ENCODE measurements at regions not wholly inside any gene's neighbourhood (a gene's known extent, or its start where the extent isn't known, plus 50 kb on each side); places are given as distances from the start of the nearest gene placed in this dataset.

DNA sequence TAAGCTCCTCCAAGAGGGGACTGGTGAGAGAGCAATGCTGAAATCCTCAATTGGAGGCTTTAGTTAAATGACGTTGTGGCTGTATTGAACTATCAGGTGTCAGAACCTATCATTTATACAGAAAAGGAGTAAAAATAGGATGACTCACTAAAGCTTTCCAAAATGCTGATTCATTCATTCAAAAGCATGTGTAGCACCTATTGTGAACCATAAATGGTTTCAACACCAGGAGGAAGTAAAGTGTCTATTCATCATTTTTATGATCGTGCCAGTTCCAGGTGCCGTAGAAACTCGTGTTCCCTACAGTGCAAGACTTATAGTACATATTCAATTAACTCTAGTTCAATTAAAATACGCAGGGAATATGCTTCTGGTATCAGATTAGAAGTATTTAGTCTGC, 66.5 kb upstream of the ARRDC4 start:
- no peaks in the 10 kb centered on the region for H3K4me1 ChIP-seq (ENCODE audit: low read length)
- no peaks in the 10 kb centered on the region for H3K9me3 ChIP-seq (replicated peaks; ENCODE audit: insufficient read depth, low read length)
- no peak overlapping the region for H2AFZ ChIP-seq (ENCODE audit: low read length)
- no peaks in the 10 kb centered on the region for H3K36me3 ChIP-seq (replicated peaks; ENCODE audit: insufficient read depth, low read length)
- H4K20me1 ChIP-seq (ENCODE audit: insufficient read depth, low read length) = no peaks in the 10 kb centered on the region
- H3K9ac ChIP-seq (ENCODE audit: low read length) = no peak overlapping the region
- TF ChIP-seq EZH2phosphoT487 (IDR thresholded peaks at IDR 0.05; ENCODE audit: low read length) (no peak), EZH2 (optimal IDR thresholded peaks at IDR 0.05; ENCODE audit: low read depth, low read length) (no peak)
- TF ChIP-seq, protein P1, sequence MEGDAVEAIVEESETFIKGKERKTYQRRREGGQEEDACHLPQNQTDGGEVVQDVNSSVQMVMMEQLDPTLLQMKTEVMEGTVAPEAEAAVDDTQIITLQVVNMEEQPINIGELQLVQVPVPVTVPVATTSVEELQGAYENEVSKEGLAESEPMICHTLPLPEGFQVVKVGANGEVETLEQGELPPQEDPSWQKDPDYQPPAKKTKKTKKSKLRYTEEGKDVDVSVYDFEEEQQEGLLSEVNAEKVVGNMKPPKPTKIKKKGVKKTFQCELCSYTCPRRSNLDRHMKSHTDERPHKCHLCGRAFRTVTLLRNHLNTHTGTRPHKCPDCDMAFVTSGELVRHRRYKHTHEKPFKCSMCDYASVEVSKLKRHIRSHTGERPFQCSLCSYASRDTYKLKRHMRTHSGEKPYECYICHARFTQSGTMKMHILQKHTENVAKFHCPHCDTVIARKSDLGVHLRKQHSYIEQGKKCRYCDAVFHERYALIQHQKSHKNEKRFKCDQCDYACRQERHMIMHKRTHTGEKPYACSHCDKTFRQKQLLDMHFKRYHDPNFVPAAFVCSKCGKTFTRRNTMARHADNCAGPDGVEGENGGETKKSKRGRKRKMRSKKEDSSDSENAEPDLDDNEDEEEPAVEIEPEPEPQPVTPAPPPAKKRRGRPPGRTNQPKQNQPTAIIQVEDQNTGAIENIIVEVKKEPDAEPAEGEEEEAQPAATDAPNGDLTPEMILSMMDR (IDR thresholded peaks at IDR 0.05; ENCODE audit: low read length) = no peak
- H3K79me2 ChIP-seq (ENCODE audit: low read length) = no peaks in the 10 kb centered on the region
- no peak overlapping the region for H3K27ac ChIP-seq (ENCODE audit: low read length)
- no peaks in the 10 kb centered on the region for H3K9me2 ChIP-seq (replicated peaks; ENCODE audit: insufficient read depth, low read length)
- peak; percentile 48 for DNase-seq
- no peaks in the 10 kb centered on the region for H3F3A ChIP-seq (ENCODE audit: insufficient read depth, low read length)
- H3K4me3 ChIP-seq (ENCODE audit: low read length) = no peak overlapping the region
- no peaks in the 10 kb centered on the region for H3K27me3 ChIP-seq (replicated peaks; ENCODE audit: insufficient read depth, low read length)
- no peak overlapping the region for H3K4me2 ChIP-seq (ENCODE audit: low read depth, low read length)

DNA sequence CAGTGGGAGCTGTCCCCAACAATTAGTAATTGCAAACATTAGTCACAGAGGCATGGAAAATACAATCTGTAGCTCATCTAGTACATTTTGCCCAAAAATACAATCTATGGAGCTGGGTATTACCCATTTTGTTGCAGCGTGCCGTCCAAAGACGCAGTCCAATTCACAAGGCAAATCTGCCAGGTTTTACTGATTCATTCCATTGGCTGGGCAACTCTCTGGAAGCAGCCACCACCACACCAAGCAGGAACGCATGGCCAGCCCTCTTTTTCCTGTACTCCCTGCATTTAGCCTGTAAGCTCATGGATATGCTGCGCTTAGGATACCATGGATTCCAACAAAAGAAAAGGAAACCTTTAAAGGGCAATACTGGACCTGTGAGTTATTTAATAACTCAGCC, 60.5 kb upstream of the ARRDC4 start:
- peaks cover 3% of the 10 kb centered on the region; the same call in 1 of the 2 replicates for H3F3A ChIP-seq (ENCODE audit: insufficient read depth, low read length)
- H3K4me1 ChIP-seq (ENCODE audit: low read length) = peaks cover 21% of the 10 kb centered on the region
- no peaks in the 10 kb centered on the region for H3K9me3 ChIP-seq (replicated peaks; ENCODE audit: insufficient read depth, low read length)
- H4K20me1 ChIP-seq (ENCODE audit: insufficient read depth, low read length) = no peaks in the 10 kb centered on the region
- no peaks in the 10 kb centered on the region for H3K36me3 ChIP-seq (replicated peaks; ENCODE audit: insufficient read depth, low read length)
- H3K9ac ChIP-seq (ENCODE audit: low read length) = no peak overlapping the region
- no peaks in the 10 kb centered on the region for H3K27me3 ChIP-seq (replicated peaks; ENCODE audit: insufficient read depth, low read length)
- no peaks in the 10 kb centered on the region for H3K79me2 ChIP-seq (ENCODE audit: low read length)
- H3K9me2 ChIP-seq (replicated peaks; ENCODE audit: insufficient read depth, low read length) = no peaks in the 10 kb centered on the region
- H3K4me3 ChIP-seq (ENCODE audit: low read length) = no peak overlapping the region
- H3K4me2 ChIP-seq (ENCODE audit: low read depth, low read length) = no peak overlapping the region
- no peak for DNase-seq
- no peak overlapping the region for H2AFZ ChIP-seq (ENCODE audit: low read length)
- H3K27ac ChIP-seq (ENCODE audit: low read length) = no peak overlapping the region
- TF ChIP-seq EZH2 (optimal IDR thresholded peaks at IDR 0.05; ENCODE audit: low read depth, low read length) (no peak), EZH2phosphoT487 (IDR thresholded peaks at IDR 0.05; ENCODE audit: low read length) (no peak)
- TF ChIP-seq, protein P1 (IDR thresholded peaks at IDR 0.05; ENCODE audit: low read length) = no peak

DNA sequence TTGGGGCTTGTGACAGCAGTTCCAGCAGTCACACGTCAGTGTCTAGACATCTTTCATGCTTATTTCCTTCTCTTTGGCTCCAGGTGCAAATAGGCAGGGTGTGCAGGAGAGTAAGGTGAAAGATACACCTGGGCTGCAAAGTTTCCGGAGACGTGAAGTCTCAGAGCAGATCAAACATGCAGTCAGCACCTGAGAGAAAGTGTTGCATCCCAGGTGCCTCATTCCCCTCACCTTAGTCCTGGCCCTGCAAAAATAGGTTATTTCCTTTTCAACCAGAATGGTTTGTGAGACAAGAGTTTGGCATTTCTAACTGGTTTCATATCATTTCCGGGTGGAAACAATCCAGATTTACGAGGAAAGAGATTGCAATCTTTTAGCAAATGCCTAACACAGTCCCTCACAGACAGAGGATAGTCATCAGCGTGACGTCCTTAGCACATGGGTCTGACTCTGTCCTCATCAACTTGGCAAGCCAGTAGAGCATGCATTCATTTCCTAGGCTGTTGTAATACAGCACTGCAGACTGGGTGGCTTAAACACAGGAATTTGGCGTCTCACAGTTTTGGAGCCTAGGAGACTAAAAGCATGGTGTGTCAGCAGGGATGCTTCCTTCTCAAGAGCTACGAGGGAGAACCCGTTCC, 58.2 kb upstream of the ARRDC4 start:
- Histone ChIP-seq H3K27me3 (replicated peaks; ENCODE audit: insufficient read depth, low read length) (no peaks in the 10 kb centered on the region), H3K4me1 (ENCODE audit: low read length) (peaks cover 21% of the 10 kb centered on the region), H3K9me2 (replicated peaks; ENCODE audit: insufficient read depth, low read length) (no peaks in the 10 kb centered on the region), H4K20me1 (ENCODE audit: insufficient read depth, low read length) (no peaks in the 10 kb centered on the region), H3K27ac (ENCODE audit: low read length) (peak overlapping the region; percentile 32; the same call in 1 of the 2 replicates), H3K4me2 (ENCODE audit: low read depth, low read length) (peak overlapping the region; percentile 6; the same call in 1 of the 2 replicates), H3K36me3 (replicated peaks; ENCODE audit: insufficient read depth, low read length) (no peaks in the 10 kb centered on the region), H2AFZ (ENCODE audit: low read length) (no peak overlapping the region), H3F3A (ENCODE audit: insufficient read depth, low read length) (peaks cover 3% of the 10 kb centered on the region; the same call in 1 of the 2 replicates), H3K9ac (ENCODE audit: low read length) (no peak overlapping the region), H3K9me3 (replicated peaks; ENCODE audit: insufficient read depth, low read length) (no peaks in the 10 kb centered on the region), H3K4me3 (ENCODE audit: low read length) (no peak overlapping the region), H3K79me2 (ENCODE audit: low read length) (no peaks in the 10 kb centered on the region)
- peak; percentile 77 for DNase-seq
- TF ChIP-seq EZH2phosphoT487 (IDR thresholded peaks at IDR 0.05; ENCODE audit: low read length) (no peak), EZH2 (optimal IDR thresholded peaks at IDR 0.05; ENCODE audit: low read depth, low read length) (no peak)
- TF ChIP-seq, protein P1 (IDR thresholded peaks at IDR 0.05; ENCODE audit: low read length) = no peak

All from MM.1S (cell line).